ENCODE measurements at regions not wholly inside any gene's neighbourhood (a gene's known extent, or its start where the extent isn't known, plus 50 kb on each side); places are given as distances from the start of the nearest gene placed in this dataset.

GRCh38 chrX:113287761-113288160, 447.1 kb upstream of the AMOT start (continued):
- TF ChIP-seq ZC3H10 (CRISPR knock-in tag; IDR thresholded peaks at IDR 0.05): no peak
- no peak for TF ChIP-seq ISL1 (CRISPR knock-in tag; IDR thresholded peaks at IDR 0.05)
- no peak for TF ChIP-seq CSDC2 (CRISPR knock-in tag; IDR thresholded peaks at IDR 0.05)
- no peak for TF ChIP-seq SNAI2 (CRISPR knock-in tag; IDR thresholded peaks at IDR 0.05)
- TF ChIP-seq GLIS3 (CRISPR knock-in tag; IDR thresholded peaks at IDR 0.05): no peak
- TF ChIP-seq TOX (CRISPR knock-in tag; IDR thresholded peaks at IDR 0.05; ENCODE audit: borderline replicate concordance): no peak

- ATAC-seq: no peak
- no peak for TF ChIP-seq ZNF70 (CRISPR knock-in tag; IDR thresholded peaks at IDR 0.05)
- TF ChIP-seq ARNTL (CRISPR knock-in tag; IDR thresholded peaks at IDR 0.05; ENCODE audit: borderline replicate concordance, low read depth): no peak
- TF ChIP-seq TCF4 (CRISPR knock-in tag; IDR thresholded peaks at IDR 0.05; ENCODE audit: borderline replicate concordance): no peak
- no peak for TF ChIP-seq POU6F1 (CRISPR knock-in tag; IDR thresholded peaks at IDR 0.05; ENCODE audit: borderline replicate concordance, low read depth)
Measured at GRCh38 chrX:113275804-113276203, 435.2 kb upstream of the AMOT start.

- no peak for TF ChIP-seq POU6F1 (CRISPR knock-in tag; IDR thresholded peaks at IDR 0.05; ENCODE audit: borderline replicate concordance, low read depth)
- no peak for TF ChIP-seq TSHZ2 (CRISPR knock-in tag; IDR thresholded peaks at IDR 0.05)
- no peak for TF ChIP-seq ZFP3 (CRISPR knock-in tag; IDR thresholded peaks at IDR 0.05)
- no peak for TF ChIP-seq ZNF8 (CRISPR knock-in tag; IDR thresholded peaks at IDR 0.05)
- no peak for TF ChIP-seq GLIS3 (CRISPR knock-in tag; IDR thresholded peaks at IDR 0.05)
- TF ChIP-seq CREB5 (CRISPR knock-in tag; IDR thresholded peaks at IDR 0.05; ENCODE audit: low read depth): no peak
- no peak for TF ChIP-seq RARB (CRISPR knock-in tag; IDR thresholded peaks at IDR 0.05)
- no peak for TF ChIP-seq CSRNP3 (CRISPR knock-in tag; IDR thresholded peaks at IDR 0.05)
- no peak for TF ChIP-seq ZNF565 (CRISPR knock-in tag; conservative IDR thresholded peaks at IDR 0.05; ENCODE audit: low read depth)
- ATAC-seq: no peak
Measured at GRCh38 chrX:113274791-113275190, 434.2 kb upstream of the AMOT start.

- TF ChIP-seq ZFP3 (CRISPR knock-in tag; IDR thresholded peaks at IDR 0.05) (no peak), ZNF8 (CRISPR knock-in tag; IDR thresholded peaks at IDR 0.05) (no peak), TOX (CRISPR knock-in tag; IDR thresholded peaks at IDR 0.05; ENCODE audit: borderline replicate concordance) (no peak), GLIS3 (CRISPR knock-in tag; IDR thresholded peaks at IDR 0.05) (no peak), PPARA (CRISPR knock-in tag; IDR thresholded peaks at IDR 0.05; ENCODE audit: borderline replicate concordance) (no peak), ESRRG (CRISPR knock-in tag; IDR thresholded peaks at IDR 0.05) (no peak), TSHZ2 (CRISPR knock-in tag; IDR thresholded peaks at IDR 0.05) (no peak), RARB (CRISPR knock-in tag; IDR thresholded peaks at IDR 0.05) (no peak), CSRNP3 (CRISPR knock-in tag; IDR thresholded peaks at IDR 0.05) (no peak), ARNTL (CRISPR knock-in tag; IDR thresholded peaks at IDR 0.05; ENCODE audit: borderline replicate concordance, low read depth) (no peak), ZFP30 (CRISPR knock-in tag; IDR thresholded peaks at IDR 0.05) (no peak), CSDC2 (CRISPR knock-in tag; IDR thresholded peaks at IDR 0.05) (no peak), TCF4 (CRISPR knock-in tag; IDR thresholded peaks at IDR 0.05; ENCODE audit: borderline replicate concordance) (no peak)
- ATAC-seq: no peak
Measured at GRCh38 chrX:113274345-113274744, 433.7 kb upstream of the AMOT start.

Data from SK-N-SH treated with all-trans-retinoic acid at 6 μM for 48 hours (cell line).